Lower leg skin (tissue), 3 donors: ENCODE measurements at regions not wholly inside any gene's neighbourhood (a gene's known extent, or its start where the extent isn't known, plus 50 kb on each side); places are given as distances from the start of the nearest gene placed in this dataset.

Experiments
- CTCF ChIP-seq, 3 donors: fragments of 450-650 bp; IDR thresholded peaks; one replicate each; pipeline ENCODE4 v1.5.1; 2016; ENCODE audit warnings: antibody characterized with exemption in 3 of 3, mild to moderate bottlenecking in 3 of 3, moderate library complexity in 2 of 3
- POLR2A ChIP-seq, 2 donors: fragments of 450-650 bp; IDR thresholded peaks; one replicate each; pipeline ENCODE4 v1.6.1; 2016 to 2017; ENCODE audit warnings: antibody characterized with exemption in 2 of 2, mild to moderate bottlenecking in 1 of 2, moderate library complexity in 1 of 2

GRCh38 chr11:37699644-37700043 is 1101.6 kb upstream of the RAG2 start:
- TF ChIP-seq POLR2A (IDR thresholded peaks at IDR 0.05) = no peak
- no peak for TF ChIP-seq CTCF (IDR thresholded peaks at IDR 0.05)
